ENCODE measurements at regions not wholly inside any gene's neighbourhood (a gene's known extent, or its start where the extent isn't known, plus 50 kb on each side); places are given as distances from the start of the nearest gene placed in this dataset.
A peak's percentile ranks its signal among the peaks of the same experiment; 100 is the strongest.
"Not testable (repeated sequence)": the region's sequence is repeated elsewhere in the genome, so short reads cannot be mapped to it uniquely, and the experiment has no call there.

- DNase-seq (ENCODE audit: low read depth) = no peak
These were observed 471.8 kb downstream of the IRS1 start for GRCh38 chr2:226327830-226328229.

- DNase-seq (ENCODE audit: low read depth) = peak; percentile 21
These were observed 474.1 kb downstream of the IRS1 start for GRCh38 chr2:226325526-226325925.

GRCh38 chr2:226320076-226320948, 479.3 kb downstream of the IRS1 start:
- DNase-seq (ENCODE audit: low read depth) = no peak

- DNase-seq (ENCODE audit: low read depth) = no peak
These were observed 481.6 kb downstream of the IRS1 start for GRCh38 chr2:226317970-226318369.

- no peak for DNase-seq (ENCODE audit: low read depth)
These were observed 486.6 kb downstream of the IRS1 start for GRCh38 chr2:226313060-226313459.

- no peak for DNase-seq (ENCODE audit: low read depth)
These were observed 487.5 kb downstream of the IRS1 start for GRCh38 chr2:226312155-226312554.

GRCh38 chr2:226310146-226310545, 489.5 kb downstream of the IRS1 start:
- DNase-seq (ENCODE audit: low read depth) = peak; percentile 67

- peak; percentile 67 for DNase-seq (ENCODE audit: low read depth)
These were observed 490.6 kb downstream of the IRS1 start for GRCh38 chr2:226308986-226309385.

- DNase-seq (ENCODE audit: low read depth) = no peak
These were observed 491.3 kb downstream of the IRS1 start for GRCh38 chr2:226308323-226308680.

GRCh38 chr2:226307487-226308322, 491.9 kb downstream of the IRS1 start:
- DNase-seq (ENCODE audit: low read depth) = no peak

GRCh38 chr2:226306969-226307368, 492.7 kb downstream of the IRS1 start:
- no peak for DNase-seq (ENCODE audit: low read depth)

GRCh38 chr2:226304308-226304707, 495.3 kb downstream of the IRS1 start:
- no peak for DNase-seq (ENCODE audit: low read depth)

GRCh38 chr2:226303707-226304106, 495.9 kb downstream of the IRS1 start:
- DNase-seq (ENCODE audit: low read depth) = no peak

GRCh38 chr2:226300196-226300886, 499.3 kb downstream of the IRS1 start:
- no peak for DNase-seq (ENCODE audit: low read depth)

- no peak for DNase-seq (ENCODE audit: low read depth)
These were observed 499.8 kb downstream of the IRS1 start for GRCh38 chr2:226299771-226300170.

GRCh38 chr2:226295681-226296080, 503.9 kb downstream of the IRS1 start:
- no peak for DNase-seq (ENCODE audit: low read depth)

GRCh38 chr2:226295123-226295522, 504.5 kb downstream of the IRS1 start:
- DNase-seq (ENCODE audit: low read depth) = no peak

GRCh38 chr2:226291281-226291680, 508.3 kb downstream of the IRS1 start:
- not testable (repeated sequence) for DNase-seq (ENCODE audit: low read depth)

GRCh38 chr2:226286916-226287315, 512.7 kb downstream of the IRS1 start:
- no peak for DNase-seq (ENCODE audit: low read depth)

GRCh38 chr2:226283796-226284195, 515.8 kb downstream of the IRS1 start:
- no peak for DNase-seq (ENCODE audit: low read depth)

GRCh38 chr2:226282151-226282550, 517.5 kb downstream of the IRS1 start:
- no peak for DNase-seq (ENCODE audit: low read depth)

GRCh38 chr2:226280136-226280535, 519.5 kb downstream of the IRS1 start:
- not testable (repeated sequence) for DNase-seq (ENCODE audit: low read depth)

- DNase-seq (ENCODE audit: low read depth) = no peak
These were observed 524.4 kb downstream of the IRS1 start for GRCh38 chr2:226275215-226275614.
